Right lobe of liver (tissue), 6 donors: ENCODE measurements at regions not wholly inside any gene's neighbourhood (a gene's known extent, or its start where the extent isn't known, plus 50 kb on each side); places are given as distances from the start of the nearest gene placed in this dataset.
A peak's percentile ranks its signal among the peaks of the same experiment; 100 is the strongest.

Experiments
- ATAC-seq, 4 donors: fragments of 200-7000 bp; cut with Tn5 transposase; one replicate each; pipeline ENCODE4 v1.9.1; 2020; ENCODE audit warnings: mild to moderate bottlenecking in 4 of 4, moderate library complexity in 4 of 4
- DNase-seq, 3 donors: peaks; one replicate each; pipeline ENCODE4 v3.0.0-alpha.2; 2020
- H3K27ac ChIP-seq, 3 donors: fragments of 200-600 bp; one replicate each; pipeline ENCODE4 v1.8.0; 2022
- H3K27me3 ChIP-seq, 2 donors: fragments of 200-600 bp; one replicate each; pipeline ENCODE4 v1.8.0; 2022
- H3K36me3 ChIP-seq, 4 donors: fragments of 200-600 bp; sonication (generic) in 1 of 4; one replicate each; pipeline versions ENCODE4 v1.5.1 to v1.8.0; 2017 to 2022; ENCODE audit warnings: control low read depth in 1 of 4
- H3K4me1 ChIP-seq, 4 donors: fragments of 200-600 bp; sonication (generic) in 1 of 4; one replicate each; pipeline versions ENCODE4 v1.5.1 to v1.8.0; 2017 to 2022; ENCODE audit warnings: control low read depth in 1 of 4
- H3K4me3 ChIP-seq, 3 donors: fragments of 200-600 bp; one replicate each; pipeline ENCODE4 v1.8.0; 2022
- H3K9me3 ChIP-seq, 4 donors: fragments of 200-600 bp; sonication (generic) in 1 of 4; one replicate each; pipeline versions ENCODE4 v1.5.1 to v1.8.0; 2017 to 2022; ENCODE audit warnings: control low read depth in 1 of 4
- POLR2A ChIP-seq: fragments of 450-650 bp; IDR thresholded peaks from one replicate; pipeline ENCODE4 v1.6.1; 2017; ENCODE audit warnings: antibody characterized with exemption, mild to moderate bottlenecking
- WGBS: methylation state at CpG from one replicate; pipeline ENCODE4 v1.1.6; 2018; ENCODE audit warnings: low coverage, low lambda C conversion rate; ENCODE audit not compliant: insufficient coverage; ENCODE audit errors: missing lambda C conversion rate; 5-methylcytosine and 5-hydroxymethylcytosine counted together
- intact Hi-C, 2 donors: fragments of 100-400 bp; cut with DNase I; formaldehyde crosslinking; loops; one replicate each; pipeline versions ENCODE4 v1.11.2 to v1.14.1; 2022
- TF ChIP-seq, protein P1 (sequence below), 4 donors: fragments of 200-600 bp in 3 of 4; fragments of 450-650 bp in 1 of 4; IDR thresholded peaks; one replicate each; pipeline versions ENCODE4 v1.5.1 to v1.8.0; 2016 to 2022; ENCODE audit warnings: antibody characterized with exemption in 4 of 4, mild to moderate bottlenecking in 2 of 4
- donor health status: DM: no; HTN: yes; CAD: no.
- donor health status: DM: no; HTN: no; CAD: no.
- donor health status: DM: no; HTN: no; CAD: no.
- donor health status: DM: no; HTN: yes; CAD: no.
- donor health status: DM: no; HTN: yes; CAD: no.

DNA sequence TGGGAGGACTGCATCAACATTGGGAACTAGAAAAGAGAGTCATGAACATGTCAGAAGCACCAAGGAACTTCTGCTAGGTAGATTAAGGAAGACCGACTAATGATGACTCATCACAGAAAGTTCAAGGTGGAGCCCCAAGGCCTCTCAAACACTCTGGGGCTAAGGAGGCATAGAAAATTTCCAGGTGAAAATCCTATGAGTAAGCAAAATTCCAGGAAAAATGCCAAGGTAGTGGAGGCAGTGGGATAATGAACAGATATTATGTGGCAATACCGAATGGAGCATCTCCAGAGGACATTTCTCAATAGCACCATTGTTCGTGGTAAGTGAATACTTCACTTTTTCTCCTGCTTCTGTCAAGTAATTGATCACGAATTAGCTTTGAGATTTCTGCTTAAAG is 336.5 kb downstream of the MZT1 start:
- Histone ChIP-seq H3K4me1 (peaks cover 0 to 8% (median 0%) of the 10 kb centered on the region in 4 donors), H3K27ac (no peak overlapping the region), H3K4me3 (no peak overlapping the region), H3K27me3 (no peaks in the 10 kb centered on the region), H3K9me3 (no peaks in the 10 kb centered on the region), H3K36me3 (no peaks in the 10 kb centered on the region)
- WGBS = 74% methylated on average over 4 of the region's 4 CpGs
- ATAC-seq (peak in 1 of 4 donors; percentile 27), DNase-seq (no peak)
- TF ChIP-seq, protein P1, sequence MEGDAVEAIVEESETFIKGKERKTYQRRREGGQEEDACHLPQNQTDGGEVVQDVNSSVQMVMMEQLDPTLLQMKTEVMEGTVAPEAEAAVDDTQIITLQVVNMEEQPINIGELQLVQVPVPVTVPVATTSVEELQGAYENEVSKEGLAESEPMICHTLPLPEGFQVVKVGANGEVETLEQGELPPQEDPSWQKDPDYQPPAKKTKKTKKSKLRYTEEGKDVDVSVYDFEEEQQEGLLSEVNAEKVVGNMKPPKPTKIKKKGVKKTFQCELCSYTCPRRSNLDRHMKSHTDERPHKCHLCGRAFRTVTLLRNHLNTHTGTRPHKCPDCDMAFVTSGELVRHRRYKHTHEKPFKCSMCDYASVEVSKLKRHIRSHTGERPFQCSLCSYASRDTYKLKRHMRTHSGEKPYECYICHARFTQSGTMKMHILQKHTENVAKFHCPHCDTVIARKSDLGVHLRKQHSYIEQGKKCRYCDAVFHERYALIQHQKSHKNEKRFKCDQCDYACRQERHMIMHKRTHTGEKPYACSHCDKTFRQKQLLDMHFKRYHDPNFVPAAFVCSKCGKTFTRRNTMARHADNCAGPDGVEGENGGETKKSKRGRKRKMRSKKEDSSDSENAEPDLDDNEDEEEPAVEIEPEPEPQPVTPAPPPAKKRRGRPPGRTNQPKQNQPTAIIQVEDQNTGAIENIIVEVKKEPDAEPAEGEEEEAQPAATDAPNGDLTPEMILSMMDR (IDR thresholded peaks at IDR 0.05) = no peak
- TF ChIP-seq POLR2A = no peak
- intact Hi-C loops = no loop called here

GRCh38 chr13:72386138-72386684 is 341.2 kb downstream of the MZT1 start:
- Histone ChIP-seq H3K27ac (peak overlapping the region in 2 of 3 donors; percentile 5 to 11), H3K9me3 (no peaks in the 10 kb centered on the region), H3K4me3 (no peak overlapping the region), H3K27me3 (no peaks in the 10 kb centered on the region), H3K36me3 (no peaks in the 10 kb centered on the region), H3K4me1 (peaks cover 0 to 21% (median 0%) of the 10 kb centered on the region in 4 donors)
- TF ChIP-seq, protein P1 (IDR thresholded peaks at IDR 0.05) = no peak
- 39% methylated on average over 5 of the region's 5 CpGs for WGBS
- DNase-seq (no peak), ATAC-seq (peak; percentile 69 to 82 (median 76))
- intact Hi-C loops = no loop called here

DNA sequence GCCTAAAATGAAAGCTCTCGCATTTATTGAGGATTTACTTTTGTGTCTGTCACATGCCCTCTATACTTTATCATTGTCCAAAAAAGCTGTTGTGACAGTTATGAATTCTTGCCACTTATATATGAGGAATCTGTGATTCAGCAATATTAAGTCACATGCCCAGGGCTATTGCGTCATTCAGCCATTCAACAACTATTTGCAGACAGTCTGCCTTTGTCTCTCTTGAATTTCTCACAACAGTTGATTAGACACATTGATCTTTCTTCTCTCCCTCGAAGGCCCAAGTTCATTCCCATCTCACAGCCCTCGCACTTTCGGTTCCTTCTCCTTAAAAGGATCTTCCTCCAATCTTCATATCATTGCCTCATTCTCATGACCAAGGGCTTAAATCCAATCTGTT is 342.6 kb downstream of the MZT1 start:
- no peak overlapping the region for H3K27ac ChIP-seq
- DNase-seq = no peak

GRCh38 chr13:72384186-72384823 is 343.1 kb downstream of the MZT1 start:
- intact Hi-C loops = no loop called here
- no peak overlapping the region for H3K27ac ChIP-seq
- no peaks in the 10 kb centered on the region for H3K27me3 ChIP-seq
- no peaks in the 10 kb centered on the region for H3K9me3 ChIP-seq
- 42% methylated on average over 4 of the region's 4 CpGs for WGBS
- peak; percentile 31 to 64 (median 39) for ATAC-seq
- DNase-seq = no peak
- TF ChIP-seq, protein P1 (IDR thresholded peaks at IDR 0.05) = peak in 1 of 4 donors; percentile 12
- no peak for TF ChIP-seq POLR2A
- peaks cover 0 to 21% (median 0%) of the 10 kb centered on the region in 4 donors for H3K4me1 ChIP-seq
- H3K36me3 ChIP-seq = no peaks in the 10 kb centered on the region
- no peak overlapping the region for H3K4me3 ChIP-seq

More for the DNA sequence above, 342.6 kb downstream of the MZT1 start:
- intact Hi-C loops = no loop called here
- WGBS = 51% methylated on average over 5 of the region's 5 CpGs
- H3K4me1 ChIP-seq = peaks cover 0 to 21% (median 0%) of the 10 kb centered on the region in 4 donors
- H3K9me3 ChIP-seq = no peaks in the 10 kb centered on the region
- ATAC-seq = peak in 3 of 4 donors; percentile 51 to 54 (median 53)
- H3K36me3 ChIP-seq = no peaks in the 10 kb centered on the region
- H3K4me3 ChIP-seq = no peak overlapping the region
- H3K27me3 ChIP-seq = no peaks in the 10 kb centered on the region
- TF ChIP-seq POLR2A = no peak

- H3K27me3 ChIP-seq = no peaks in the 10 kb centered on the region
- no peak for ATAC-seq
- peaks cover 0 to 21% (median 0%) of the 10 kb centered on the region in 4 donors for H3K4me1 ChIP-seq
- DNase-seq = no peak
- H3K36me3 ChIP-seq = no peaks in the 10 kb centered on the region
- intact Hi-C loops = no loop called here
- no peak overlapping the region for H3K27ac ChIP-seq
- no peak overlapping the region for H3K4me3 ChIP-seq
- TF ChIP-seq POLR2A = no peak
- TF ChIP-seq, protein P1 (IDR thresholded peaks at IDR 0.05) = no peak
- no peaks in the 10 kb centered on the region for H3K9me3 ChIP-seq
Measured at GRCh38 chr13:72383646-72384045, 343.8 kb downstream of the MZT1 start.
